ENCODE measurements at regions not wholly inside any gene's neighbourhood (a gene's known extent, or its start where the extent isn't known, plus 50 kb on each side); places are given as distances from the start of the nearest gene placed in this dataset.

- Histone ChIP-seq H3K9me3 (no peaks in the 10 kb centered on the region), H3K4me1 (no peaks in the 10 kb centered on the region), H3K4me3 (no peak overlapping the region), H3K27ac (no peak overlapping the region), H3K36me3 (no peaks in the 10 kb centered on the region), H3K27me3 (no peaks in the 10 kb centered on the region)
- intact Hi-C loops (cut with DNase I): no loop called here
- ATAC-seq (no peak), DNase-seq (no peak)
- TF ChIP-seq, protein P1, sequence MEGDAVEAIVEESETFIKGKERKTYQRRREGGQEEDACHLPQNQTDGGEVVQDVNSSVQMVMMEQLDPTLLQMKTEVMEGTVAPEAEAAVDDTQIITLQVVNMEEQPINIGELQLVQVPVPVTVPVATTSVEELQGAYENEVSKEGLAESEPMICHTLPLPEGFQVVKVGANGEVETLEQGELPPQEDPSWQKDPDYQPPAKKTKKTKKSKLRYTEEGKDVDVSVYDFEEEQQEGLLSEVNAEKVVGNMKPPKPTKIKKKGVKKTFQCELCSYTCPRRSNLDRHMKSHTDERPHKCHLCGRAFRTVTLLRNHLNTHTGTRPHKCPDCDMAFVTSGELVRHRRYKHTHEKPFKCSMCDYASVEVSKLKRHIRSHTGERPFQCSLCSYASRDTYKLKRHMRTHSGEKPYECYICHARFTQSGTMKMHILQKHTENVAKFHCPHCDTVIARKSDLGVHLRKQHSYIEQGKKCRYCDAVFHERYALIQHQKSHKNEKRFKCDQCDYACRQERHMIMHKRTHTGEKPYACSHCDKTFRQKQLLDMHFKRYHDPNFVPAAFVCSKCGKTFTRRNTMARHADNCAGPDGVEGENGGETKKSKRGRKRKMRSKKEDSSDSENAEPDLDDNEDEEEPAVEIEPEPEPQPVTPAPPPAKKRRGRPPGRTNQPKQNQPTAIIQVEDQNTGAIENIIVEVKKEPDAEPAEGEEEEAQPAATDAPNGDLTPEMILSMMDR (IDR thresholded peaks at IDR 0.05): no peak
These were observed 199.8 kb upstream of the NR2F2 start for GRCh38 chr15:96130734-96131133.

DNA sequence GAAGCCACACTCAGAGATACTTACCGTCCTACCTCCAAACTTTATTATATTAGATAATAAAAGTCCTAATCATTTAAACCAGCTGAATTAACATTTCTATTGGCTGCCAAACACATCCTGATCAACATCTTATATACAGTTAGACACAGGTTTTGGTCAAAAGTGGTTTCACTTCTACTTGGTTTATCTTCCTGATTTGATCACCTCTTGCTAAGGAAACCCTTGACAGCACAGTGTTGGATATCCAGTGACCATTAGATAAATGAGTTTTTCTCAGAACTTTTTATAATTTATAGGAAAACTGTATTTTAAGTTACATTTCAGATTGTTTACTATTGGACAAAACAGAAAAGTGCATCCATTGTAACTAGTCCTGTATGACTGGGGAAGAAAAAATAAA is 198.4 kb upstream of the NR2F2 start:
- Histone ChIP-seq H3K9me3 (no peaks in the 10 kb centered on the region), H3K4me3 (no peak overlapping the region), H3K27me3 (no peaks in the 10 kb centered on the region), H3K36me3 (no peaks in the 10 kb centered on the region), H3K27ac (no peak overlapping the region), H3K4me1 (no peaks in the 10 kb centered on the region)
- no peak for ATAC-seq
- intact Hi-C loops (cut with DNase I): no loop called here
- TF ChIP-seq, protein P1 (IDR thresholded peaks at IDR 0.05): no peak
- DNase-seq: no peak

GRCh38 chr15:96135166-96136093 is 195.1 kb upstream of the NR2F2 start:
- DNase-seq (no peak), ATAC-seq (no peak)
- intact Hi-C loops (cut with DNase I): no loop called here

GRCh38 chr15:96138985-96139384 is 191.5 kb upstream of the NR2F2 start:
- DNase-seq (no peak), ATAC-seq (no peak)
- Histone ChIP-seq H3K4me1 (no peaks in the 10 kb centered on the region), H3K36me3 (no peaks in the 10 kb centered on the region), H3K27me3 (no peaks in the 10 kb centered on the region), H3K4me3 (no peak overlapping the region), H3K9me3 (no peaks in the 10 kb centered on the region), H3K27ac (no peak overlapping the region)
- TF ChIP-seq, protein P1 (IDR thresholded peaks at IDR 0.05): no peak
- intact Hi-C loops (cut with DNase I): no loop called here

More at GRCh38 chr15:96135166-96136093, 195.1 kb upstream of the NR2F2 start:
- H3K9me3 ChIP-seq: no peaks in the 10 kb centered on the region
- no peak overlapping the region for H3K27ac ChIP-seq
- no peaks in the 10 kb centered on the region for H3K27me3 ChIP-seq
- H3K36me3 ChIP-seq: no peaks in the 10 kb centered on the region
- H3K4me1 ChIP-seq: no peaks in the 10 kb centered on the region
- no peak overlapping the region for H3K4me3 ChIP-seq
- TF ChIP-seq, protein P1 (IDR thresholded peaks at IDR 0.05): no peak

DNA sequence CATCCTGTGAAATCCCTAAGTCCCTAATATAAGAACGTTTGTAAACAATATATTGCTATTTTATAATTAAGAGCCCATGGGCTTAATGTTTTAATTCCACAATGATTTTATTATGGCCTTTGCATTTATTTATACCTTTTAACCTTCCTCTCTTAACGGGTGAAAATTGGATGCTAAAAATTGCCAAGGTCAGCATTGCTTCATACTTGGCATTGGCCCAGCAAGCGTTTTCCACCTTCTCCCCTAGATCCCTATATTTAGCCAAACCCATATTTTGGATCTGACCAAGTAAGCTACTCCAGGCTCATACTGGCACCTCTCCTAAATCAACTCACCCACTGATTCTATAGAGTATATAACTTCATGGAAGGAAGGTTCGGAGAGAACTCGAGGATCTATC is 188.0 kb upstream of the NR2F2 start:
- Histone ChIP-seq H3K9me3 (no peaks in the 10 kb centered on the region), H3K27me3 (no peaks in the 10 kb centered on the region), H3K4me1 (no peaks in the 10 kb centered on the region), H3K36me3 (no peaks in the 10 kb centered on the region), H3K4me3 (no peak overlapping the region), H3K27ac (no peak overlapping the region)
- DNase-seq (no peak), ATAC-seq (no peak)
- intact Hi-C loops (cut with DNase I): no loop called here
- TF ChIP-seq, protein P1 (IDR thresholded peaks at IDR 0.05): no peak
